H1 (cell line): ENCODE measurements at regions not wholly inside any gene's neighbourhood (a gene's known extent, or its start where the extent isn't known, plus 50 kb on each side); places are given as distances from the start of the nearest gene placed in this dataset.

Experiments
- CTCF ChIA-PET: fragments of 300-600 bp; sonication (Branson Sonifier 250); formaldehyde crosslinking; loops from one replicate; lab custom pipeline; 2021; ENCODE audit not compliant: partially characterized antibody; lab: Charles Lee
- POLR2A ChIA-PET: fragments of 300-600 bp; sonication (Branson Sonifier 250); formaldehyde crosslinking; loops from one replicate; lab custom pipeline; 2021; ENCODE audit warnings: inconsistent platforms; ENCODE audit not compliant: partially characterized antibody; lab: Charles Lee
- DNase-seq, 2 experiments: peaks; one replicate each; pipeline versions ENCODE4 v3.0.0 to v3.0.0-alpha.2; 2010 to 2022; ENCODE audit warnings: low spot score in 2 of 2, low read depth in 1 of 2, mixed read lengths in 1 of 2
- FAIRE-seq: peaks from 2 replicates; lab custom pipeline; 2011; peaks lifted over from hg19 to GRCh38; lab: Jason Lieb, UNC
- H2AFZ ChIP-seq: 2 replicates; pipeline ENCODE4 v1.8.1; 2012; ENCODE audit warnings: low read length, inconsistent platforms
- H2AK5ac ChIP-seq: 2 replicates; pipeline ENCODE4 v1.6.1; 2013; ENCODE audit warnings: low read depth, low read length
- H2BK120ac ChIP-seq: replicated peaks from 2 replicates; pipeline ENCODE3; 2013; ENCODE audit warnings: low read depth, low read length, inconsistent platforms
- H2BK12ac ChIP-seq: 2 replicates; pipeline ENCODE4 v1.6.1; 2013; ENCODE audit warnings: low read depth, low read length
- H2BK15ac ChIP-seq: 2 replicates; pipeline ENCODE4 v1.6.1; 2013; ENCODE audit warnings: low read length
- H2BK20ac ChIP-seq: 2 replicates; pipeline ENCODE4 v1.6.1; 2013; ENCODE audit warnings: low read length
- H2BK5ac ChIP-seq: 2 replicates; pipeline ENCODE4 v1.6.1; 2013; ENCODE audit warnings: low read depth, low read length
- H3K14ac ChIP-seq: 2 replicates; pipeline ENCODE4 v1.6.1; 2013; ENCODE audit warnings: inconsistent platforms; ENCODE audit not compliant: insufficient read length
- H3K18ac ChIP-seq: 2 replicates; pipeline ENCODE4 v1.6.1; 2013; ENCODE audit warnings: low read length; ENCODE audit errors: extremely low read depth
- H3K23ac ChIP-seq: 2 replicates; pipeline ENCODE4 v1.6.1; 2013; ENCODE audit warnings: inconsistent platforms; ENCODE audit not compliant: insufficient read length
- H3K23me2 ChIP-seq: 2 replicates; pipeline ENCODE4 v1.6.1; 2013; ENCODE audit warnings: low read depth, low read length
- H3K27ac ChIP-seq: 2 replicates; pipeline ENCODE4 v1.6.1; 2011; ENCODE audit warnings: low read depth, low read length, inconsistent platforms
- H3K27me3 ChIP-seq, 4 experiments: replicated peaks in 1 of 4; 1 replicate in 1 of 4; 2 replicates in 3 of 4; pipeline versions ENCODE4 v1.6.1 to v1.8.1; 2011 to 2013; ENCODE audit warnings: low read length in 3 of 4, mild to moderate bottlenecking in 3 of 4, inconsistent platforms in 2 of 4, mixed read lengths in 2 of 4, moderate library complexity in 1 of 4; ENCODE audit not compliant: control insufficient read depth in 3 of 4, insufficient read depth in 3 of 4; ENCODE audit errors: extremely low read depth in 1 of 4
- H3K36me3 ChIP-seq, 4 experiments: 2 replicates each; pipeline versions ENCODE4 v1.6.1 to v1.8.1; 2011 to 2013; ENCODE audit warnings: mild to moderate bottlenecking in 4 of 4, low read length in 3 of 4, moderate library complexity in 2 of 4, control low read depth in 1 of 4, inconsistent platforms in 1 of 4; ENCODE audit not compliant: insufficient read depth in 4 of 4, control insufficient read depth in 2 of 4
- H3K4ac ChIP-seq: replicated peaks from 2 replicates; pipeline ENCODE3; 2013; ENCODE audit warnings: low read length, low read depth, mixed read lengths, inconsistent platforms; ENCODE audit not compliant: insufficient read length
- H3K4me1 ChIP-seq, 4 experiments: replicated peaks in 1 of 4; 1 replicate in 1 of 4; 2 replicates in 3 of 4; pipeline versions ENCODE4 v1.6.1 to v1.8.1; 2011 to 2013; ENCODE audit warnings: low read length in 3 of 4, inconsistent platforms in 2 of 4, mixed read lengths in 1 of 4; ENCODE audit not compliant: insufficient read depth in 4 of 4, control insufficient read depth in 3 of 4
- H3K4me2 ChIP-seq, 2 experiments: 2 replicates each; pipeline versions ENCODE4 v1.6.1 to v1.8.1; 2011 to 2013; ENCODE audit warnings: low read depth in 2 of 2, low read length in 2 of 2, control low read depth in 1 of 2, inconsistent platforms in 1 of 2, mild to moderate bottlenecking in 1 of 2; ENCODE audit not compliant: insufficient read depth in 1 of 2
- H3K4me3 ChIP-seq, 4 experiments: fragments of 200-600, 300-600 bp in 1 of 4; sonication (generic), shearing (Covaris generic), sonication (Bioruptor Twin) in 1 of 4; 2 replicates each; pipeline versions ENCODE4 v1.5.1 to v1.8.1; 2011 to 2016; ENCODE audit warnings: low read length in 4 of 4, low read depth in 3 of 4, control low read depth in 2 of 4, inconsistent platforms in 2 of 4, mild to moderate bottlenecking in 2 of 4, mixed read lengths in 1 of 4, moderate library complexity in 1 of 4; ENCODE audit not compliant: insufficient read depth in 2 of 4; ENCODE audit errors: extremely low read depth in 1 of 4
- H3K56ac ChIP-seq: replicated peaks from 2 replicates; pipeline ENCODE3; 2013; ENCODE audit warnings: low read depth, mild to moderate bottlenecking, mixed read lengths, low read length, inconsistent platforms; ENCODE audit not compliant: insufficient read length
- H3K79me1 ChIP-seq: 2 replicates; pipeline ENCODE4 v1.6.1; 2013; ENCODE audit warnings: low read depth, low read length, control low read depth
- H3K79me2 ChIP-seq, 2 experiments: 2 replicates each; pipeline versions ENCODE4 v1.6.1 to v1.8.1; 2012 to 2013; ENCODE audit warnings: low read length in 2 of 2, mild to moderate bottlenecking in 2 of 2, inconsistent platforms in 1 of 2; ENCODE audit not compliant: insufficient read depth in 2 of 2, control insufficient read depth in 1 of 2
- H3K9ac ChIP-seq, 4 experiments: replicated peaks in 1 of 4; 1 replicate in 1 of 4; 2 replicates in 3 of 4; pipeline versions ENCODE4 v1.6.1 to v1.8.1; 2011 to 2013; ENCODE audit warnings: low read depth in 3 of 4, low read length in 3 of 4, control low read depth in 2 of 4, mild to moderate bottlenecking in 2 of 4, moderate library complexity in 2 of 4, inconsistent platforms in 1 of 4; ENCODE audit errors: extremely low read depth in 1 of 4
- H3K9me3 ChIP-seq, 2 experiments: 2 replicates each; pipeline versions ENCODE4 v1.6.1 to v1.8.1; 2012 to 2013; ENCODE audit warnings: mild to moderate bottlenecking in 2 of 2, moderate library complexity in 2 of 2, control low read depth in 1 of 2, inconsistent platforms in 1 of 2, low read depth in 1 of 2, low read length in 1 of 2, mixed read lengths in 1 of 2; ENCODE audit not compliant: insufficient read depth in 2 of 2
- H4K20me1 ChIP-seq, 2 experiments: replicated peaks in 1 of 2; 2 replicates each; pipeline versions ENCODE3 to v1.8.1; 2011 to 2013; ENCODE audit warnings: inconsistent platforms in 2 of 2, low read length in 2 of 2, mild to moderate bottlenecking in 1 of 2; ENCODE audit not compliant: insufficient read depth in 2 of 2, control insufficient read depth in 1 of 2
- H4K5ac ChIP-seq: 2 replicates; pipeline ENCODE4 v1.6.1; 2013; ENCODE audit warnings: low read length, low read depth, mixed read lengths, inconsistent platforms; ENCODE audit not compliant: insufficient read length
- H4K8ac ChIP-seq: 2 replicates; pipeline ENCODE4 v1.8.0; 2013; ENCODE audit warnings: mild to moderate bottlenecking, moderate library complexity, low read length, inconsistent platforms; ENCODE audit not compliant: insufficient read depth; ENCODE audit errors: extremely low read depth
- H4K91ac ChIP-seq: replicated peaks from 2 replicates; pipeline ENCODE3; 2013; ENCODE audit warnings: low read length, mixed read lengths, inconsistent platforms; ENCODE audit not compliant: insufficient read length
- BRCA1 ChIP-seq: IDR thresholded peaks from 2 replicates; pipeline ENCODE4 v1.6.1; 2012; ENCODE audit warnings: low read depth, low read length, improper control_type of control experiment
- EGR1 ChIP-seq: IDR thresholded peaks from 2 replicates; pipeline ENCODE4 v1.6.1; 2011; ENCODE audit warnings: low read depth, low read length, borderline replicate concordance
- MAFK ChIP-seq: IDR thresholded peaks from 2 replicates; pipeline ENCODE4 v1.6.1; 2012; ENCODE audit warnings: low read depth, mild to moderate bottlenecking, improper control_type of control experiment, low read length
- TAF7 ChIP-seq: optimal IDR thresholded peaks from 2 replicates; pipeline ENCODE3; 2011; ENCODE audit warnings: low read depth, mild to moderate bottlenecking, inconsistent platforms, low read length, moderate library complexity, borderline replicate concordance
- whole genome bisulfite sequencing, 2 experiments: shearing (Covaris generic) in 1 of 2; methylation state at CpG; one replicate each; pipeline versions ENCODE4 v1.1.6 to v1.1.7; 2013 to 2015; ENCODE audit warnings: low lambda C conversion rate in 2 of 2, mixed read lengths in 2 of 2, inconsistent platforms in 1 of 2, low coverage in 1 of 2, missing lambda C conversion rate in 1 of 2; ENCODE audit not compliant: insufficient replicate concordance in 2 of 2, insufficient coverage in 1 of 2, insufficient read length in 1 of 2; ENCODE audit errors: extremely low coverage in 1 of 2, missing lambda C conversion rate in 1 of 2; 5-methylcytosine and 5-hydroxymethylcytosine counted together
- TF ChIP-seq, protein P1 (sequence below): IDR thresholded peaks from 2 replicates; pipeline ENCODE4 v1.6.1; 2011; ENCODE audit warnings: low read length, improper control_type of control experiment

DNA sequence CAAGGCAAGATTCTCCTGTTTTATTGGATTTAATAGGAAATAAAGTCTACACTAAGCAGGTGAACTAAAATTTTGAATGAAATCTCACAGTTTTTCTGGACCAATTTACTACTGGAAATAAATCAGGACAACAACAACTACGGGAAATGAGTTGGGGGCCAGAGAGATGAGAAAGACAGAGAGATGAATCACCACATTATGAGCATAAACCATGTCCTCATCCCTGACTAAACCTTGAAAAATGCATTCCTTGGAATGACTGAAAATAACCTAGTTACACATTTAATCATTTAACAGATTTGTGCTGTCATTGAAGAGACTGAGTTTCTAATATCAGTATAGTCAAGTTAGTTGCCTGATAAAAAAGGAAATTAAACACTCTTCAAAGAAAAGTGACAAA is 608.4 kb upstream of the KCND2 start:
- Histone ChIP-seq H2AK5ac (no peak overlapping the region), H3K27me3 (no peaks in the 10 kb centered on the region), H4K20me1 (no peaks in the 10 kb centered on the region), H3K36me3 (no peaks in the 10 kb centered on the region), H3K79me2 (no peaks in the 10 kb centered on the region), H2AFZ (no peak overlapping the region), H3K56ac (no peak overlapping the region), H2BK15ac (no peak overlapping the region), H3K4me2 (no peak overlapping the region), H2BK120ac (no peak overlapping the region), H3K4me3 (no peak overlapping the region), H3K18ac (no peak overlapping the region), H2BK12ac (no peak overlapping the region), H2BK20ac (no peak overlapping the region), H4K8ac (no peak overlapping the region), H3K23me2 (no peaks in the 10 kb centered on the region), H3K27ac (no peak overlapping the region), H4K5ac (no peak overlapping the region), H2BK5ac (no peak overlapping the region), H3K23ac (no peak overlapping the region), H4K91ac (no peak overlapping the region), H3K4me1 (no peaks in the 10 kb centered on the region), H3K79me1 (no peaks in the 10 kb centered on the region), H3K4ac (no peak overlapping the region), H3K9me3 (no peaks in the 10 kb centered on the region), H3K9ac (no peak overlapping the region), H3K14ac (no peak overlapping the region)
- no peak for FAIRE-seq
- no peak for DNase-seq
- 93% methylated on average over 1 of the region's 1 CpG; no CpG with 5 or more reads in 1 of the 2 experiments for WGBS, 2 experiments
- ChIA-PET POLR2A (no interaction called here), CTCF (no interaction called here)
- TF ChIP-seq EGR1 (no peak), TAF7 (no peak), BRCA1 (no peak), MAFK (no peak)
- TF ChIP-seq, protein P1, sequence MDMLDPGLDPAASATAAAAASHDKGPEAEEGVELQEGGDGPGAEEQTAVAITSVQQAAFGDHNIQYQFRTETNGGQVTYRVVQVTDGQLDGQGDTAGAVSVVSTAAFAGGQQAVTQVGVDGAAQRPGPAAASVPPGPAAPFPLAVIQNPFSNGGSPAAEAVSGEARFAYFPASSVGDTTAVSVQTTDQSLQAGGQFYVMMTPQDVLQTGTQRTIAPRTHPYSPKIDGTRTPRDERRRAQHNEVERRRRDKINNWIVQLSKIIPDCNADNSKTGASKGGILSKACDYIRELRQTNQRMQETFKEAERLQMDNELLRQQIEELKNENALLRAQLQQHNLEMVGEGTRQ = no peak
